Pons (tissue), 1 donor: ENCODE measurements at regions not wholly inside any gene's neighbourhood (a gene's known extent, or its start where the extent isn't known, plus 50 kb on each side); places are given as distances from the start of the nearest gene placed in this dataset.
A peak's percentile ranks its signal among the peaks of the same experiment; 100 is the strongest.
"Not testable (repeated sequence)": the region's sequence is repeated elsewhere in the genome, so short reads cannot be mapped to it uniquely, and the experiment has no call there.

Experiments
- DNase-seq: peaks from one replicate; pipeline ENCODE4 v3.0.0-alpha.2; 2016; ENCODE audit warnings: low spot score

DNA sequence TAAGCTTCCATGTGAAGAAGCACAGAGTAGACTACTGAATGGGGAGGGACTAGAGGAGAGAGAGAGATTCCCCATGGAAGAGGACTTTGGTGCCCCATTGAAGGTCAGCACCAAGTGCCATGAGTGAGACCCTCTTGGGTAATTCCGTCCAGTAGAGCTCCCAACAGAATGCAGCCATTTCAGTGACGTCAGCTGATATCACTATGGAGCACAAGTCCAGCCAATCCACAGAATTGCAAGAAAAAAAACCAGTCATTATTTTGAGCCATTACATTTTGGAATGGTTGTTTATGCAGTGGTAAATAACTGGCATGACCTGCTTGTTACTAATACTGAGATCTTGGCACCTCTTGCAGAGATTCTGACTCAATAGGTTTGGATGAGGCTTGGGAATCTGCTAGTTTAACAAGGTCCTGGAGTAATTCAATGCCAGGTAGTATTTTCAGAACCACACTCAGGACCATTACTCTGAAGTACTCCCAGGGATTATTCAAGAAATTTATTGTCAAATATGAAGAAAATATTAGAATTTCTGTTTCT is 52.6 kb upstream of the SP8 start:
- no peak for DNase-seq

DNA sequence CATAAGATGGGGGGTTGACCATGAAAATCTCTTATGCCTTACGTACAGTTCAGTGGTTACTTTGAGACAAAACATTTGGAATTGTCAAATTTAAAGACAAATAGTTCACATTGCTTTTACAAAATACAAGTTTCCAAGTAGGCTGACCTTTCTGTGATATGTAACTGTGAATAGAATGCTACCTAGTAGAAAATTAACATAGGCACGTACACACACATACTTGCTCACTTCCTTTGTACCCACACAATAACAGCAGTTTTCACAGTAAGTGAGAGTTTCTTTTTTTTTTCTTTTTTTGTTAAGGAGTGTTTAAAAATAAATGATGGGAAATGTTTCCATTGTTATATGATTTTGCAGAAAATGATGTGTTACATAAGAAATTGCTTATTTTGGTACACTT is 53.3 kb upstream of the SP8 start:
- DNase-seq = no peak

DNA sequence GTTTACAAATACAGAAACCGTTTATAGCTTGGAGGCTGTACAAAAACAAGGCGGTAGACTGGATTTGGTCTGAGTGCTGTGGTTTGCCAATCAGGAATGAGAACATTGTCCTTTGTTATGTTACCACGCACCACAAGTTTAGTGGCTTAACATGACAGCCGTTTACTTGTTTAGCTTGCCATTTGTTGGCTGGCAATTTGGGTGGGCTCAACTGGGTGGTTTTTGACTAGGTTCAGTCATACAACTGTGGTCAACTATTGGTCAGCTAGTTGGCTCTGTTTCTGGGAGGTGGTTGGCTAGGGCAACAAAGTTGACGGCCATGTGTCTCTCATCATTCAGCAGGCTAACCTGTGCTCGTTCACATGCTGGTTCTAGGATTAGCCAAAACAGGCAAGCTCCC is 60.1 kb upstream of the SP8 start:
- no peak for DNase-seq

DNA sequence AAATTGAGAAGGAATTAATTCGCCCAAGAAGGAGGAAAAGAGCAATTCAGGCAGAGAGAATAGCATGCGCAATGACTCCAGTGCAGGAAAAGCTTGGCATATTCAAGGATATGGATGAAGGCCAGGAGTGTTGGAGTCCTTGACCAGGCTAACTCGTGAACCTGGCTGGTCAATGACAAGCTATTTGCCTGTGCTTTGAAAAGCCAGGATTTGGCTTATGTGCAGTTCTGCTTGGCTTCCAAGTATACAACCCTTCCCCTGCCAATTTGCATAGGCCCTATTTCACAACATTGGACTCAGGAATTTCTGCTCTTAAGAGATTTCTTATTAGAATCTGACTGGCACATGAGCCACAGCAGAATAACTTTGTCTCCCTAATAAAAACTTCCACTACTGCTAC is 72.3 kb upstream of the SP8 start:
- DNase-seq = peak; percentile 39

DNA sequence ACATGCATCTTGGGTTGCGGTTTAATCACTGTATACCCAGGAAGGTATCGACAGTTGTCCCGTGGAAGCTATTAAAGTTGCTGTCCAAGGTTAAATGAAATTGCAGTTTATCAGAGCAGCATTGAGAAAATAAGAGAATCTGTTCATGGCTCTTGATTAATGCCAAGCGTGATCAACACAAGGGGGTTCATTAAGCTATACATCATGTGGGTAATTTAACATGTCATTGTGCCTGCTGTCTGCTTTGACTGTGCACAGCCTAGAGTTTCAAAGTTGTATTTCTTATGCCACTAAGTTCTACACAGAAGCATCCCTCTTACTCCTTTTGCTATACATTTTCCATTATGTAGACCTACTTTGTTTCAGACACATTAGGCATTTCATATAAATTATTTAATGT is 74.8 kb upstream of the SP8 start:
- no peak for DNase-seq

DNA sequence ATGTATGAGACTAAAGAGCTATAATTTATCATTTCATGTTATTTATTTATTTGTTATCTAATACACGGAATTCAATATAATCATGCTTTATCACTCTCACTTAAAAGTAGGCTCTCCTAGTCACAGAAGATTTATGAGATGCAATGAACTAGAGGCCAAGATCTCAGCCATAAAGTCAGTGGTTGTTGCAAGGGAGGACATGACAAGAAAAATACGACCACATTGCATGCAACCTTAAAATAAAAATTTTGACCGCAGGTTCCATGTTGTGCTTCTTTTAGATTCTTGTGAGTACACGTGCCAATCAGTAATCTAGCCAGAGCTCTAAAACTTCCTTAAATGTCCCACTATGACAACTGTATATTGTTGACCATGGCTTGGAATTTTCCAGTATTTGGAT is 75.9 kb upstream of the SP8 start:
- no peak for DNase-seq

DNA sequence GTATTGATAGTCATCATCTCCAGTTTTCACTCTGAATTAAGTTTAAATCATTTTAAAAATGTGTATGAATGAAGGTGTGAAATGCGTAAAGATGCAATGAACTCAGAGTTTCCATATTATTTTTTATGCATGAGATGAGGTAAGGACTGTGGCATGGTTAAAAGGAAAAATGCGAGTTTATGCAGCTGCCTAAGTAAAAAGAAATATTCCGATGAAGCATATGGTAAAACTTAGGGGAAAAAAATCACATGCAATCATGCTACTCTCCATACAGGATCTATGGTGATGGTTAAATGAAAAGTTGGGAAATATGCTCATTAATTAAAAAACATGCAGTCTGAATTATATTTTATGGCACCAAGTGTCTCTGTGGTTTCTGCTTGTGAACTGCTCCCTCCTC is 77.5 kb upstream of the SP8 start:
- DNase-seq = no peak

DNA sequence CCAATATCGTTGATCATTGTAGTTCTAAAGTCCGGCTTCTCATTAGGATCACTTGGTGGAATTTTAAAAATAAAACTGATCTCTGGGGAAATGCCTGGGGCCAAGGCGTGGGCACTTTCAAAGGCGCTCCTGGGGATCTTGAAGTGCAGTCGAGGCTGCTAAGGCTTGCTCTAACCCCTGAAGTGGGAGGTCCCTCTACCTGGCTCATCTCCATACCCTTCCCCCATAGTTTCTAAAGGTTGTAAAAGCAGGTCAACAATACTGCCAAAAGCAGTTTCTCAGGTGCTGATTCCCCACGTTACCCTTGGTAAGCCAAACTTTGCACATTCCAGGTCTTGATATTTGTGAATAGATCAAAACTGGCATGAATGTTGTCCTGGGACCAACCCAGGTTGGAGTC is 79.0 kb upstream of the SP8 start:
- DNase-seq = no peak

DNA sequence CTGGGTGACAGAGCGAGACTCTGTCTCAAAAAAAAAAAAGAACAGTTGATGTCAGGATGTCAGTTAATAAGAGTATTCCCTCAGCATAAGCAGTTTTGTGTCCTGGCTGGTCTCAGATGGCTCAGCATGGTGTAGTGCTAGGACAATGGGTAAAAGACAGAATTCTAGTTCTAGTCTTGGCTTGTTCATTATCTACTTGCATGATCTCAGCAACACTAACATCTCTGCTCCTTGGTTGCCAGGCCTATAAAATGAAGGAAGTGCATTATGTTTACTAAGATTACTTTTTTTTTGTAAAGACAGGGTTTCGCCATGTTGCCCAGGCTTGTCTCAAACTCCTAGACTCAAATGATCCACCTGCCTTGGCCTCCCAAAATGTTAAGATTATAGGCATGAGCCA is 84.3 kb upstream of the SP8 start:
- DNase-seq = no peak

DNA sequence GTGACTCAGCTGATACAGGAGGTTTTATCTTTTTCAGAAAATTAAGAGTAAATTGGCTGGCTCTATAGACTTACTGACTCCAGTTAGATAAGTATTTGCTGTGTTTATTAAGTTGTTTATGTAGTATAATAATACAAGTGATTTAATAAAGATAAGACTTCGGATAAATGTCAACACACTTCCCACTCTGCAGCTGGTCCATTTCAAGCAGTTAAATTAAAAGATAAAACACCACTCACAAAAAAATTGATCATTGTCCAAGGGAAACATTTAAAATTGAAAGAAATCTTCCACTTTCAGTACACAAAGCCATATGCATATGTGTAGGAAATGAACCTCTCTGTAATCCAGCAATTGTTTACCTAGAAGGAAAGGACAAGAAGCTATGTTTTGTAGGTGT is 106.1 kb upstream of the SP8 start:
- no peak for DNase-seq

DNA sequence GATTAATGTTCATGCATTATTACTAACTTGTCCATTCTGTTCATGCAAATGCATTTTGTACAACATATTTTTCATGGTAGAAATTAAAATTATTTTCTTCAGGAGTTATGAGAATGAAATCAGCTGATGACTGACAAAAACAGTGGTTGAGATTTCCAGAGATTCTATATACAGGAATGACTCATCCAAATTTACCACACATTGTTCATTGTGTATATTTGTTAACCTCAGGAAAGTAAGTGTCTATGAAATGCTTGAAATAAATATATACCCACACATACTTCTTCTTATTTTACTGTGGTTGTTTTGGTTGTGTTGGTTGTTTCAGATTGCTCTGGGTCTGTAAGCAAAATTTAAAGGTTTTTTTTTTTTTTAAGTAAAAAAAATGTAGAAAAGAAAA is 108.1 kb upstream of the SP8 start:
- no peak for DNase-seq

DNA sequence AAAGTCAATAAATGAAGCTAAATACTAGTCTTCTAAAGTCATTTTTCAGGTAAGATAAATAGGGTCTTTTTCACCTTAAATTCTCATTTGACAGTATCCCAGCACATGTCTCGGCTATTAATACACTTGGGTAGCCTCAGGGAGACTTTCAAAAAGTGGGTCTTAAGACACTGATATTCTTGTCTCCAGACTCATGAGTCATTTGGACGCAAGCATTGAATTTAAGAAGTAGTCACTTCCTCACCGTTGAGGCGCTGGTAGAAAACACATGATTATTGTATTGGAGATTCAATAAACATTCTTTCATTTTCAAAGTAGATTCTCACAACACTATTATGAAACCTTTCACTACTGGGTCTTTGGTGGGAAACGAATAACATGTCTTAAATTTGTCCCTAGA is 108.9 kb upstream of the SP8 start:
- no peak for DNase-seq

DNA sequence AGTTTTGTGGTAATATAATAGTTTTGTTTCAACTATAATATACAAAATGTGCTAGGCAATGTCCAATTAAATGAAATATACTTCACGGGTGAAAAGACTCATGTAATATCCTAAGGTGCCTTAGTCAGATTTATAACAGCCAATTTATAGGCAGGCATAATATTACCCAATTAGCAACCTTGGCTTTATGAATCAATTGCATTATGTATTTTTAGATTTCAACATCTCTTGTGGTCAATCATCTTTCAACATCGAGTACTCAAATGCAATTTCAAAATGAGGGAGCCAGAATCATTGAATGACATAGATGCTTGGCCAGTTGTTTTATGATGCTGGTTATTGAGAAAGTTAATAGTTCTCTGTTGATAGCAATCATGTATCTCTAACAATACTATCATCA is 110.3 kb upstream of the SP8 start:
- no peak for DNase-seq

DNA sequence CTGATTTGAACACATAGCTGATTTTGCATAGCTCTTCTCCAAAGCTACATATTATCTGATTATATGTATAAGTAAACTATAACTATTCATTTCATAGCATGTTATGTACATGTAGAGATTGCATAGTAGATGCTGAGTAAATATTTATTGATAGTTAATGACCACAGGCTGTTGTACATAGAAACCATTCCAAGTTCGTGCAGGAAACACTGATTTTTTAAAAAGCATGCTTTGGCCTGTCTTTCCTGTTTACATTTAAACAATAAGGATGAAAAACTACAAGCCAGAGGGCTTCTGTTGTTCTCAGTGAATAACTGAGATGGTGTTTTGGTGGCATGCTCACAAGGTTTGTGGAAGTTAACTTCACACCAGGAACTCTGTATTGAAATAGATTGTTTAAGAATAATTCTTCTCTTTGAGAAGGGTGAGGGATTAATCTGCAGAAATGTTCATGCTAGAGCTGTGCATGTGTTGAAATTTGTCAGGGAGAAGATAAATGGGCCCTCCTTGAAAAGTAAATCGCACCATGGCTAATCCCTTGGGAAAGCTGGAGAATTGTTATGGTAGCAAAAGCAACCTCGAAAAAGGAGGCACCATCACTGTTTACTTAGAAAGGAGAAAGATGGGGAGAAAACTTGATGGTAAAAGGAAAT is 120.2 kb upstream of the SP8 start:
- DNase-seq = no peak

DNA sequence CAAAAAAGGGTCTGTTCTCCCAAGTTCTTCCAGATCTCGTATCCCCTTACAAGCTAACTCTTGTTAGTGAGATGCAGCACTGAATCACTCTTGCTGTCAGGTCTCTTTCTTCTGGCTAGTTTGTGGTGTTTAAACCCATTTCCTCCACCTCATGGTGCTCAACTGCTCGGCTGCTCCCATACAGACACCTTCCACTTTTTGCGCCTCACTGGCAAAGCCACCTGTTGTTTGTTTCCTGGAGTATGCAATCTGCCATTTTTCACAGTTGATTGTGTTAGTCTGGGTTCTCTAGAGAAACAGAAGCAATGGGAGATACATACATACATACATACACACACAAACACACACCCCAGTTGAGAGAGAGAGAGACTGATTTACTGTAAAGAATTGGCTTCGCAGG is 124.4 kb upstream of the SP8 start:
- DNase-seq = no peak

DNA sequence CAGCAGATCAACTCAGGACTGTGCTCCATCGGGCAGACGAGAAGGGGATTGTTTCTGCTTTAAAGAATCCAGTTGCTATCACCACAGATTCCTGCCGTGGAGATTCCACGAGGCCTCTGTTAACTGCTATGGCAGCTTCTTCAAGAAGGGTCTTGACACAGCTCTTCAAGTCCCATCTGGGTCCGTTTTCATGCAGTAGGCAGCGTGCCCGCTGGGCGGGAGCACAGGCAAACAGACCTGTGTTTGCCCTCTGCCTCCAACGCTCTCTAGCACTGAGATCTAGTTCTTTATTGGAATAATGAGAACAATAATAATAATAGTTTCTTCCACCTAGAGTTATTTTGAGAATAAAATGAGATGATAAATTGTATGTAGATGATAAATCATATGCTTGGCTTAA is 127.2 kb upstream of the SP8 start:
- no peak for DNase-seq

DNA sequence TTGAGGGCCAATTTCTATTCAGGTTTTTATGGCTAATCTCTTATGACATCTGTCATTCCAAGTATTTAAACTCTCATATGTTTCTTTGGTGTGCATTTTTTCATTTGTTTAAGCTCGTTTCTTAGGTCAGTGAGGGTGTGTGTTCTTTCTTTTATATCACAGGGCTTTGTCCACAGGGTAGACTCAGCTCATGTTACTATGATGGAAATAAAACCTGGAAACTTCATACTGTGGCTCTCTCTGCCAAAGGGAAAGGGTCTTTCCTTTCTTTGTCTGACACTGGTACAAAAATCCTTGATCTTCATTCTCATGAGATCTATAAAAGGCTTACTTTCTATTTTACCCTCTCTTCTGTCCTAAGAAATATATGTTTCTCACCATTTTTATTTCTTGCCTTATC is 129.6 kb upstream of the SP8 start:
- DNase-seq = no peak

DNA sequence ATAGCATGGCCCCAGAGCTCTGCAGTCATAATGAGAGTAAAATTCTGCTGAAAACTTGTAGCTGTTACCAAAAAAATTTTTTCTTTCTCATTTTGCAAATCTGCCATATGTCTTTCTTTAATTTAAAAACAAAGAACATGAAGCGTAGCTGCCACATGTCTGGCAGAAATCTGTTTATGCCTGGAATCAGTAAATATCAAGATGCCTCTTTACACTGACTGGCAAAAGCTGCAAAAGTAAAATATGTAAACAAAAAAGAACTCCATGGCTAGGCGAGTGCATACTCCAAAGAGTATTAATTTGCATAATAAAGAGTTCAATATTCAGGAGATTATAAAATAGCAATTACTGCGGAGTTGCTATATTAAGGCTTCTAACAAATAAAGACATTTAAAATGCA is 130.9 kb upstream of the SP8 start:
- no peak for DNase-seq

DNA sequence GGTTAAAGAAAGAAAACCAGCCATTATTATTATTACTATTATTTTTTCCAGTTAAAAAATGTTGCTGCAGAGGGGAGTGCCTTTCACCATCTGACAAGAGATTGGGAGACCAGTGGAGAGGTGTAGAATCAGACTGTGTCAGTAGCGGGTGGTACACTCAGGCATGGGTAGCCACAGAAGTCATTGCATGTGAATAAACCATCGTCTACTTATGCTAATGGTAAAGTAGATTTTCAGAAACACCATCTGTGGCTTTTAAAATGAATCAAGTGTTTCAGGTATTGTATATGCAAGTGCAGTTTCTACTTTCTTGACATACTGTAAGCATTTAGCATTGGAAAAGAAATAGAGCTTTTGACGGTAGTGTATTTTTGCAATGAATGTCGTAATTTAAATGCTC is 131.5 kb upstream of the SP8 start:
- no peak for DNase-seq

DNA sequence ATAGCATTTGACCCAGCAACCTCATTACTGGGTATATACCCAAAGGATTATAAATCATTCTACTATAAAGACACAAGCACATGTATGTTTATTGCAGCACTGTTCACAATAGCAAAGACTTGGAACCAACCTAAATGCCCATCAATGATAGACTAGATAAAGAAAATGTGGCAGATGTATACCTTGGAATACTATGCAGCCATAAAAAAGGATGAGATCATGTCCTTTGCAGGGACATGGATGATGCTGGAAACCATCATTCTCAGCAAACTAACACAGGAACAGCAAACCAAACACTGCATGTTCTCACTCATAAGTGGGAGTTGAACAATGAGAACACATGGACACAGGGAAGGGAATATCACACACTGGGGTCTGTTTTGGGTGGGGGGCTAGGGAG is 140.5 kb upstream of the SP8 start:
- DNase-seq = not testable (repeated sequence)

DNA sequence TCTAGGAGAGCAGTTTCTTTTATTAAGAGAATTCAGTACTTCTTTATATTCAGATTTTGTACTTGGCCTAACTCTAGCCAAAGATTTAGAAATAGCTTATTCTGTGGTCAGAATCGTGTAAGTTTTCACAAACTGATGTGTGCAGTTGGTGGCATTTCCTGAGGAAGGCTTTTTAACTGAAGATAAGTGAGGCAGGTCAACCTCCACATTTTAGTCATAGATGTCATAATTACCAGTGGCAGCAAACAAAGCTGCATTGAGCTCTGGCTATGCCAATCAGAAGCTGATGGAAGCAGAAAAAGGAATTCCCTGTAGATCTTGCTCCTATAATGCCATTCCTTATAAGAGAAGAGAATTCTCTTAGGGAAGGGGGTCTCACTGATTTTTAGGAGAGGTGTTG is 141.3 kb upstream of the SP8 start:
- DNase-seq = no peak

DNA sequence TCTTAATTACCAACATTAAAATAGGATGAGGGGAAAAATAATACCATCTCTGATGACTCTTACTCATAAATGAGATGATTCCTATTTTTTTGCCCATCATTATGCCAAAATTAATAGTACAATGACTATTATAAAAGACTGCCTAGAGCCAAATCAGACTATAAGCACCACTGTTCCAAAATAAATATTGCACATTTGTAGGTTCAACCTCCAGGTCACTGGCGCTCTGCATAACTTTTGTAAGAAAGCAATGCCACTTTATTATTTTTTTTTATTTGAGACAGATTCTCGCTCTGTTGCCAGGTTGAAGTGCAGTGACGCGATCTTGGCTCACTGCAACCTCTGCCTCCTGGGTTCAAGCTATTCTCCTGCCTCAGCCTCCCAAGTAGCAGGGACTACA is 142.5 kb upstream of the SP8 start:
- DNase-seq = no peak

DNA sequence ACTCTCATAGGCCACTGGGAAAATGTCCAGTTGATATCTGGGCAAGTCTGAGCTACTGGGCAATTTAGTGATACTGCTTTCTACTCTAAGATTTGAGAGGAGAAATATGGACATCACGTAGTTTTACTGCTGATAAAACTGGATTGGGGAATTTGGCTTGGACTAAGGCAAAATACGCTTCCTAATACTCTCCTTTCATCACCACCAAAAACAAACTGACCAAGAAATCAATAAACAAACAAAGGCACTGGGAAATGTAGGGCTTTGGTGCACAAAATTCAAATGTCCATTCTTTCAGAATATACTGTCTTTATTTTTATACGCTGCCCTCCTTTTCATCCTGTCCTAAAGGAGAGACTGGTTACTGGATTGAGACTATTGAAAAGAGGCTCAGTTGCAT is 145.1 kb upstream of the SP8 start:
- no peak for DNase-seq

DNA sequence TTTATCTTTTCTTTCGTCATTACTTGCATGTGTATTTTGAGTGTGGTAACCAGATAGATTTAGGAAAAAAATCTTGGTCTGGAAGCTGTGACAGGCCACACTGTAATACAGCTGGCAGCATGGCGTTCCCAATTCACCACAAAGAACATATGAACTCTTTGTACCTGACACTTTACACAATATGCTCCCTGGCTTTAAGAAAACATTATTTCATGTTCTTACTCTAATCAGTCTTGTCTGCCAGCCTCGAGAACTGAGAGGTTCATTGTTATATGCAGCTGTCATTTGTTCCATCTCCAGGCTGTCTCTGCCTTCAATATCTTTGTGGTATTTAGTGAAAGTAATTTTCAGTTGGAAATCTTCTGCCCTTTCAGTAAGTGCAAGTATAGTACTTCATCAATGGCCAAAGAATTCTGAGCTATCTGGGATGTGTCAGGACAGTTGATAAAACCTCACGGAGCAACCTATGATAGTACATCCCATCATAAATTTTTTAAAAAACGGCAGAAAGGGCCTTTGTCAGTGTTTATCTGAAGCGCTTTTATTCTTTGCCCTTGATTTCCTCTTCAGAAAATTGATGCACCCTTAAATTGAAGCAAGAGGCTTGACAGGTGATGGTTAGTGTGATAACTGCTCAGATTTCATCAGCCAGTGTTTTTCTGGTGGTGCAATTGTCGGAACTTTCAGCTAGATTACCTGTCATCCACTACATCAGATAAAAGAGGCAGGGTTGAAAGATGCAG is 146.3 kb upstream of the SP8 start:
- DNase-seq = no peak
